ENCODE measurements at regions not wholly inside any gene's neighbourhood (a gene's known extent, or its start where the extent isn't known, plus 50 kb on each side); places are given as distances from the start of the nearest gene placed in this dataset.

- TF ChIP-seq ATF2 (IDR thresholded peaks at IDR 0.05; ENCODE audit: low read length) (no peak), RFX5 (IDR thresholded peaks at IDR 0.05; ENCODE audit: borderline replicate concordance, low read depth, low read length) (no peak), USF2 (IDR thresholded peaks at IDR 0.05; ENCODE audit: low read length) (no peak)
Measured at GRCh38 chr1:55447488-55447887, 232.3 kb upstream of the USP24 start (continued).
